K562 (cell line): ENCODE measurements at regions not wholly inside any gene's neighbourhood (a gene's known extent, or its start where the extent isn't known, plus 50 kb on each side); places are given as distances from the start of the nearest gene placed in this dataset.
"Not testable (repeated sequence)": the region's sequence is repeated elsewhere in the genome, so short reads cannot be mapped to it uniquely, and the experiment has no call there.

Experiments
- ATAC-seq: fragments of 200-7000 bp; cut with Tn5 transposase; 3 replicates; pipeline ENCODE4 v1.9.1; 2020; ENCODE audit warnings: moderate library complexity
- BruUV-seq: library from RNA; stranded (reverse); fragments of 400-500 nt; replicated peaks from 2 replicates; lab custom pipeline; 2021; lab: Mats Ljungman, UMichigan
- CTCF ChIA-PET: fragments of 300-600 bp; formaldehyde crosslinking; extraction: SDS; loops from one replicate; lab custom pipeline; 2021; ENCODE audit warnings: low intra/inter-chr PET ratio; lab: Yijun Ruan, JAX
- POLR2A ChIA-PET: fragments of 300-600, 350-650 bp; sonication (Branson Sonifier 250); formaldehyde crosslinking; extraction: SDS; loops from one replicate; lab custom pipeline; 2021; ENCODE audit warnings: antibody characterized with exemption, inconsistent platforms; lab: Yijun Ruan, JAX
- DNase-seq, 4 experiments: peaks; one replicate each; pipeline versions ENCODE4 v3.0.0 to v3.0.0-alpha.2; 2011 to 2018; ENCODE audit warnings: low spot score in 3 of 4, mixed read lengths in 3 of 4; ENCODE audit errors: extremely low read depth in 1 of 4
- FAIRE-seq: peaks from 2 replicates; lab custom pipeline; 2011; peaks lifted over from hg19 to GRCh38; lab: Jason Lieb, UNC
- H2AFZ ChIP-seq: 2 replicates; pipeline ENCODE4 v1.6.0; 2011; ENCODE audit warnings: low read depth, low read length, control low read depth, inconsistent platforms
- H3K27ac ChIP-seq: fragments of 200-600 bp; 3 replicates; pipeline ENCODE4 v1.8.0; 2011; ENCODE audit warnings: low read depth, mild to moderate bottlenecking, control low read depth, inconsistent platforms, low read length, moderate library complexity, mixed read lengths; ENCODE audit errors: extremely low read depth
- H3K27me3 ChIP-seq, 2 experiments: fragments of 300-600 bp in 1 of 2; 2 replicates in 1 of 2; 3 replicates in 1 of 2; pipeline versions ENCODE4 v1.6.0 to v1.8.0; 2011; ENCODE audit warnings: inconsistent platforms in 2 of 2, low read length in 2 of 2, mild to moderate bottlenecking in 1 of 2, mixed read lengths in 1 of 2, moderate library complexity in 1 of 2; ENCODE audit not compliant: control insufficient read depth in 2 of 2, insufficient read depth in 2 of 2
- H3K36me3 ChIP-seq: fragments of 300-600 bp; 3 replicates; pipeline ENCODE4 v1.8.0; 2011; ENCODE audit warnings: mild to moderate bottlenecking, low read length, inconsistent platforms; ENCODE audit not compliant: control insufficient read depth, insufficient read depth
- H3K4me1 ChIP-seq, 2 experiments: fragments of 200-600 bp in 1 of 2; replicated peaks in 1 of 2; 2 replicates in 1 of 2; 3 replicates in 1 of 2; pipeline versions ENCODE4 v1.5.1 to v1.8.0; 2011; ENCODE audit warnings: inconsistent platforms in 2 of 2, low read length in 2 of 2, mild to moderate bottlenecking in 1 of 2, mixed read lengths in 1 of 2, moderate library complexity in 1 of 2; ENCODE audit not compliant: control insufficient read depth in 2 of 2, insufficient read depth in 2 of 2
- H3K4me2 ChIP-seq: 2 replicates; pipeline ENCODE4 v1.6.1; 2011; ENCODE audit warnings: low read length, control low read depth, inconsistent platforms, mixed read lengths; ENCODE audit not compliant: insufficient read depth
- H3K4me3 ChIP-seq: fragments of 200-600 bp; sonication (generic), shearing (Covaris generic); 2 replicates; pipeline ENCODE4 v1.5.1; 2016; ENCODE audit warnings: control low read depth, inconsistent platforms
- H3K79me2 ChIP-seq: fragments of 200-600 bp; 3 replicates; pipeline ENCODE4 v1.8.0; 2011; ENCODE audit warnings: low read length, inconsistent platforms; ENCODE audit not compliant: control insufficient read depth, insufficient read depth
- H3K9ac ChIP-seq, 2 experiments: 2 replicates each; pipeline versions ENCODE4 v1.6.0 to v1.6.1; 2011; ENCODE audit warnings: low read depth in 2 of 2, low read length in 2 of 2, control low read depth in 1 of 2, inconsistent platforms in 1 of 2, mild to moderate bottlenecking in 1 of 2, mixed read lengths in 1 of 2; ENCODE audit not compliant: insufficient read depth in 1 of 2
- H3K9me1 ChIP-seq: one replicate; pipeline ENCODE4 v1.6.0; 2011; ENCODE audit warnings: inconsistent platforms, mild to moderate bottlenecking, low read length, moderate library complexity; ENCODE audit not compliant: control insufficient read depth, insufficient read depth
- H3K9me3 ChIP-seq: replicated peaks from 2 replicates; pipeline ENCODE4 v1.5.1; 2011; ENCODE audit warnings: low read depth, low read length, inconsistent platforms; ENCODE audit not compliant: control insufficient read depth, insufficient read depth
- H4K20me1 ChIP-seq: replicated peaks from 2 replicates; pipeline ENCODE4 v1.6.1; 2011; ENCODE audit warnings: low read length, inconsistent platforms, mixed read lengths; ENCODE audit not compliant: control insufficient read depth, insufficient read depth
- FOS ChIP-seq: IDR thresholded peaks from 3 replicates; pipeline ENCODE4 v1.6.1; 2011; ENCODE audit not compliant: insufficient read length; ENCODE audit errors: extremely low read depth
- FOXK2 ChIP-seq, 2 experiments: fragments of 450-650 bp; IDR thresholded peaks in 1 of 2; conservative IDR thresholded peaks in 1 of 2; 2 replicates each; pipeline ENCODE4 v1.6.1; 2016; ENCODE audit warnings: low read depth in 2 of 2, mild to moderate bottlenecking in 1 of 2
- ZNF197 ChIP-seq: fragments of 200-800 bp; sonication (Bioruptor generic); IDR thresholded peaks from 2 replicates; pipeline ENCODE4 v1.6.1; 2016; ENCODE audit warnings: low read depth, missing genetic modification characterization, missing compliant biosample characterization
- ZNF551 ChIP-seq: fragments of 250-450 bp; sonication (Bioruptor Pico); IDR thresholded peaks from 2 replicates; pipeline ENCODE4 v1.5.0; 2021; ENCODE audit warnings: mild to moderate bottlenecking, moderate library complexity
- WGBS: fragments of 100-300 bp; shearing (Covaris generic); methylation state at CpG from one replicate; pipeline ENCODE4 v1.1.6; 2016; ENCODE audit warnings: low coverage, mixed read lengths; ENCODE audit not compliant: insufficient coverage; ENCODE audit errors: missing lambda C conversion rate; 5-methylcytosine and 5-hydroxymethylcytosine counted together
- in situ Hi-C: fragments of 300-500 bp; cut with MboI; formaldehyde crosslinking; loops from 4 replicates; pipeline ENCODE4 v1.15.0; 2018; ENCODE audit warnings: inconsistent platforms, mixed read lengths
- intact Hi-C: fragments of 100-400 bp; cut with micrococcal nuclease; formaldehyde crosslinking; loops from 2 replicates; pipeline ENCODE4 v1.14.2; 2022

DNA sequence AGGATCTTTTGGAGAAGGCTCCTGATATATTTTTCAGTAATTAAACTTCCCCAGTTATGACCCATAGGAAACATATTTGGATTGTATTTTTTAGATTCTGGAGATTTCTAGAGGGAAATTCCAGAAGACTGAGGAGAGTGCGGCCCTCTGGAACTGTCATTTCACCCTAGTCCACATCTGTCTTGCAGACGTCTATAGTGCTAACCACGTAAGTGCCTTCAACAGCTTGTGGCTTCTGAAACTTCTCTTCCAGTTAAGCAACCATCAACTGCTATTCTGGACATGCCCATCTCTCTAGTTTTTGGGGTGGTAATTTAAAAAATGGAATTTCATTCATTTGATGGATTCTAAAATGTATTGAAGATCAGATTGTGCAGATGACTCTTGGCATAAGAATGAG lies 1098.8 kb downstream of the TMEM121 start (continued):
- TF ChIP-seq FOS (no peak), FOXK2 (conservative IDR thresholded peaks at IDR 0.05 in 1 of 2, IDR thresholded peaks at IDR 0.05 in 1 of 2; ENCODE audit: low read depth in 2 of 2) (no peak), ZNF551 (CRISPR knock-in tag) (no peak), ZNF197 (CRISPR knock-in tag) (no peak)

DNA sequence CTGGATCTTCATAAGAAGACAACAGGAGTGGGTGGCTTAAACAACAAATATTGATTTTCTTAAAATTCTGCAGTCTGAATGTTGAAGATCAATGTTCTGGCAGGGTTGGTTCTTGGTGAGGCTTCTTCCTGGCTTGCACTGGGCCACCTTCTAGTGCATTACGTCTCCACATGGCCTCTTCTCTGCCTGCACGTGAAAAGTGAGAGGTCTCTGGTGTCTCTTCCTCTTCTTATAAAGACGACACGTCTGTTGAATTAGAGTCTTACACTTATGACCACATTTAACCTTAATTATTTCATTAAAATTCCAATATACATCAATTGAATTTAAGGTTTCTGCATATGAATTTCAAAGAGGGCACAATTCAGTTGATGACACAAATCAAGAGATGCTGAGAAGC lies 1100.1 kb downstream of the TMEM121 start:
- intact Hi-C loops, ATAC-seq, DNase-seq, H3K79me2 ChIP-seq, H3K36me3 ChIP-seq, FAIRE-seq, H3K9me1 ChIP-seq, POLR2A ChIA-PET, CTCF ChIA-PET, H3K27ac ChIP-seq, H3K9me3 ChIP-seq, H3K9ac ChIP-seq, H3K4me3 ChIP-seq, H2AFZ ChIP-seq, H3K4me2 ChIP-seq, H4K20me1 ChIP-seq, BruUV-seq, H3K4me1 ChIP-seq, H3K27me3 ChIP-seq, in situ Hi-C loops: not testable (repeated sequence)
- 0% methylated on average over 3 of the region's 4 CpGs for WGBS
